Gastrocnemius medialis (tissue), 4 donors: ENCODE measurements at regions not wholly inside any gene's neighbourhood (a gene's known extent, or its start where the extent isn't known, plus 50 kb on each side); places are given as distances from the start of the nearest gene placed in this dataset.

Experiments
- CTCF ChIP-seq, 5 experiments: fragments of 450-650 bp in 3 of 5; fragments of 200-600 bp in 2 of 5; sonication (generic) in 2 of 5; IDR thresholded peaks in 4 of 5; conservative IDR thresholded peaks in 1 of 5; 1 replicate in 4 of 5; 2 replicates in 1 of 5; pipeline ENCODE4 v1.5.1; 2016 to 2019; ENCODE audit warnings: antibody characterized with exemption in 5 of 5, mild to moderate bottlenecking in 3 of 5, moderate library complexity in 3 of 5
- POLR2A ChIP-seq, 2 donors: fragments of 450-650 bp; IDR thresholded peaks; one replicate each; pipeline ENCODE4 v1.6.1; 2017; ENCODE audit warnings: antibody characterized with exemption in 2 of 2, mild to moderate bottlenecking in 2 of 2, moderate library complexity in 2 of 2

DNA sequence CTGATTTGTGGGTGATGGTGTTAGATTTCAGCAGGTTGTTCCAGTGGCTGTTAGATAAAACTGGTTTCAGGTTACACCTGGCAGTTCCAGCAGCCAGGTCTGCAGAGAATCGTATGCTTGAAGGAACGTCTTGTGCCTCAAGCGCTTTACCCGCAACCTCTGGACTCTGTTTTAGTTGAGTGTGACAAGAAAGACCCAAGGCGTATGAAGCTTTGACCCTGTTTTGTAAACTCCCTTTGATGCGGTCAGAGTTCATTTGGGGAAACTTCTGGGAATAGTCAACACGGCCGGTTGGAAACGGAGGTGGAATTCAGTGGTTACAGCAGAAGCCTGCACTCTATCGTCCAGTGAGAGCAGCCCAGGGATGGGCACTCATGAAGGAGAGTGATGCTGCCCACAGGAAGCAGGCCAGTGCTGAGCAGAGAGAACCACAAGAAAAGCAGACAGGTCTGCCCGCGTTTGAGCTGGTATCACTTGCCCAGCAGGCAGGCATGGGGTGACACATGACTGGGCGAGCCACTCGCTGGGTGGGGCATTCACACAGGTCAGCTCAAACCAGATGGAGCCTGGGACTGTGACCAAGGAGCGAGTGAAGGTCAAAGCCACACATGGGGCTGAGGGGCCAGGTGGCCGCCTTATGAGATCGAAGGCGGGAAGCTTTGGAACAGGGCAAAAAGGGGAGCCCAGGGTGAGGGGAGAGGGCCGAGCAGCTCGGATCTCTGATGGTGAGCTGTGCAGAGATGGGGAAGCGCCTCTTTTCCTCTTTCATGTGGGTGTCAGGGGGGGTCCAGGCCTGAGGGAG lies 99.6 kb upstream of the MBOAT2 start:
- TF ChIP-seq POLR2A (IDR thresholded peaks at IDR 0.05) (no peak), CTCF (IDR thresholded peaks at IDR 0.05 in 4 of 5, conservative IDR thresholded peaks at IDR 0.05 in 1 of 5) (no peak)
